Skeletal muscle tissue (tissue), 3 donors: ENCODE measurements at regions not wholly inside any gene's neighbourhood (a gene's known extent, or its start where the extent isn't known, plus 50 kb on each side); places are given as distances from the start of the nearest gene placed in this dataset.

Experiments used
- H3K27ac ChIP-seq: one replicate; pipeline ENCODE4 v1.7.0; 2013; ENCODE audit warnings: mild to moderate bottlenecking, low read depth, low read length, inconsistent platforms
- H3K27me3 ChIP-seq, 3 donors: one replicate each; pipeline ENCODE4 v1.7.0; 2013; ENCODE audit warnings: low read length in 3 of 3; ENCODE audit not compliant: control insufficient read depth in 3 of 3, insufficient read depth in 3 of 3
- H3K36me3 ChIP-seq, 3 donors: one replicate each; pipeline ENCODE4 v1.7.0; 2013; ENCODE audit warnings: low read length in 3 of 3; ENCODE audit not compliant: control insufficient read depth in 3 of 3, insufficient read depth in 3 of 3
- H3K4me1 ChIP-seq, 3 donors: one replicate each; pipeline ENCODE4 v1.7.0; 2013; ENCODE audit warnings: low read length in 3 of 3, mild to moderate bottlenecking in 3 of 3; ENCODE audit not compliant: control insufficient read depth in 3 of 3, insufficient read depth in 3 of 3
- H3K4me3 ChIP-seq, 3 donors: one replicate each; pipeline ENCODE4 v1.7.0; 2013; ENCODE audit warnings: low read length in 3 of 3
- H3K9ac ChIP-seq, 3 donors: one replicate each; pipeline ENCODE4 v1.7.0; 2013; ENCODE audit warnings: low read length in 3 of 3, mild to moderate bottlenecking in 3 of 3, moderate library complexity in 2 of 3, low read depth in 1 of 3
- H3K9me3 ChIP-seq, 3 donors: one replicate each; pipeline ENCODE4 v1.7.0; 2013; ENCODE audit warnings: low read length in 3 of 3; ENCODE audit not compliant: control insufficient read depth in 3 of 3
- donor health status: Osteomylitis.

DNA sequence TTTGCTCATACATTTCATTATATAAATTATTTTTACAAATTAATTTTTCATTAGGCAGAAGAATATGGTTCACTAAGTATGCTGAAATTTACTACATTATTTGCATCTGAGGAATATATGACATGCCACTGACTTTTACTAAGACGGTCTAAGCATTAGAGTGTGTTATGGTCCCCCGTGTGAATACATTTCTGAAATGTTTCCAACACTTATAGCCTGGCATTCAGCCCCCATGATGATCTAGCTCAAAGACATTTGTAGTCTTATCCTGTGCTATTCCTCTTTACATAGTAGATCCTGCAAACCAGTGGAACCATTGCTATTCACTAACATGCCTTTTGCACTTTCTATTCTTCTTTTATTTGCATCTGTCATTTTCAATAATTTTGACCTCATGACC, 1878.0 kb downstream of the MRPL39 start:
- Histone ChIP-seq H3K4me1 (no peaks in the 10 kb centered on the region), H3K36me3 (no peaks in the 10 kb centered on the region), H3K4me3 (no peak overlapping the region), H3K9me3 (no peaks in the 10 kb centered on the region), H3K27ac (no peak overlapping the region), H3K9ac (no peak overlapping the region), H3K27me3 (no peaks in the 10 kb centered on the region)

DNA sequence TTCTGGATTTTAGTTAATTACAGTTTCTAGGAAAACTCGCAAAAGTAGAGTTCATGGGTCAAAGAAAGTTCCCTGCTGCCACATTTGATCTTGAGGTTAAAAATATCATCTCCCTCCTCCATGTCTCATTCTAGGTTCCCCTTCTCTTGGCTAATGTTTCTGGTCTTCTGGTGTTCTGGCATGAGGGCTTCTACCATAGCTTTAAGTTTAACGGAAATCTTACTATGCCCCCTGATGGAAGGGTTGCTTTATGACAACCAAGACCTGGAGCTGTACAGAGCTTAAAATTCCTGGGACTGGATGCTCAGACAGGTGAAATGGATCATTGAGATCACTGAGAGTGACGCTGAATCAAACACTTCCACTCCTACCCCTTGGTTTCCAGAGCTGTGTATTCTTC, 1881.7 kb downstream of the MRPL39 start:
- Histone ChIP-seq H3K4me3 (no peak overlapping the region), H3K4me1 (no peaks in the 10 kb centered on the region), H3K27me3 (no peaks in the 10 kb centered on the region), H3K9me3 (no peaks in the 10 kb centered on the region), H3K9ac (no peak overlapping the region), H3K27ac (no peak overlapping the region), H3K36me3 (no peaks in the 10 kb centered on the region)

DNA sequence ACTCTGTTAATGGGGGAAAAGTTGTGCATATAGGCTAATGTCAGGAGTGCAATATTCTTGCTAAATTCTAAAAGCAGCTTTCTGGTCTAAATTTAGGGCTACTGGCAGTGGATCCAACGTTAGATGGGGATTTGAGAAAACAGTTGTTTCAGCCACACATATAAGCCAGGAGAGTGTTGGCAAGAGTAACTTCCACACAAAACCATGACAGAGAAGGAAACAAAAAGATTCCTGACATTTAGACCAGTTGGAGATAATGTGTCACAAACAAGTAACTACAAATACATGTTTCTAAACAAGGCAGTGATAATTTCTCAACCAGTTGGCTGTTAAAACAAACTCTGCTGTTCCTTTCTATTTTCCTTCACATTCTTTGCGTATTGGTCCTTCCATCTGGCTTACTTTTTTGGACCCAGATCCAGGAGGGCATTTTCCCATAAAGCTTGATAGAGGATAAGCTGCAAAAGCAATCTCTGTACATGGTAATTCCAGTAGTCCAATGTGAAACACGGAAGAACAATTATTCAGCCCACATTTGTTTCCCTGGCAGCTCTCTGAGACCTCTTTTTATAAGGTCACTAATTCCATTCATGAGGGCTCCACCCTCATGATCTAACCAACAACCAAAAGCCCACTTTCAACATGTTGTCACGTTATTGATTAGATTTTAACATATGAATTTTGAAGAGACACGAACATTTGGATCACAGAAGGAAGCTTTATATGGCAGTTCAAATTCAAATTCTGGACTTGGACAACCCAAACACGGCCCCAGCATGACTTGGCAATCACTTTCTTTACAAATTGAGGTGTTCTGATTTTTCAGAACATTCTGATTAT, 1888.6 kb downstream of the MRPL39 start:
- Histone ChIP-seq H3K36me3 (no peaks in the 10 kb centered on the region), H3K9ac (no peak overlapping the region), H3K27me3 (no peaks in the 10 kb centered on the region), H3K9me3 (no peaks in the 10 kb centered on the region), H3K27ac (no peak overlapping the region), H3K4me3 (no peak overlapping the region), H3K4me1 (no peaks in the 10 kb centered on the region)

DNA sequence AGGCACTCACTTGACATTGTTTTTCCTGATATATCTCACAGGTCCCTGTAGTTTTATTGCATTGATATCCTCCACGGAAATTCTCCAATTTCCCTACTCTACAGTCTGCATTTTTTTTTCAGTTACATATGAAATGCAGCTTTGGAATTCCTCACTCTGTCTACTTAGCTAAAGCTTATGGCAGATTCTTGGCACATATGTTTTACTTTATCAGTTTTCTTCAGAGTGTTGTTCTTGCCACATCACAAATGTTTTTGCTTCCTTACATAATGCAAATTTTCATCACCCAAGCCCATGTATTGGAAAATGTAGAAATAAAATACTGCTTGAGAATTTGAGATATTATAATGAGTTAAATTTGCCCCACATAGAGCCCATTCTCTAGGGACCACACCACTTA, 1895.1 kb downstream of the MRPL39 start:
- no peak overlapping the region for H3K9ac ChIP-seq
- H3K4me3 ChIP-seq, result no peak overlapping the region
- H3K27me3 ChIP-seq, result no peaks in the 10 kb centered on the region
- no peak overlapping the region for H3K27ac ChIP-seq
- H3K4me1 ChIP-seq, result no peaks in the 10 kb centered on the region
- no peaks in the 10 kb centered on the region for H3K9me3 ChIP-seq
- no peaks in the 10 kb centered on the region for H3K36me3 ChIP-seq

DNA sequence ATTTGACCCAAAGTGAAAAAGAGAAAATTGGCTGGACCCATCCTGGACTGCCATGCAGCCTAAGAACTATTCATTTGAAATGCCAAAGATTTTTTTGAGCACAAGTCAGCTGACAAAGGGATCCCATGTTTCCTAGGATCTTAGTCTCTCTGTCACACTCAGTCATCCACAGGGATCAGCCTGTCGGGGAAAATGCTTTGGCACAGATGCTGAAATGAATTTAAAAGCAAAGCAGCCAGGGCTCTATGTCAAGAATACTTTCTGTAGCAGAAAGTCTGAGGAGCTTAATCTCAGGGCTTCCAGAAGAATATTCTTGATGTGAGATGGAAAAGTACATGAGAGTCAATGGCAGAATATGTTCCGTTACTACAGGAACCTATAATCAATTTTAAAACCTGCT, 1900.8 kb downstream of the MRPL39 start:
- H3K27ac ChIP-seq, result no peak overlapping the region
- no peaks in the 10 kb centered on the region for H3K4me1 ChIP-seq
- no peaks in the 10 kb centered on the region for H3K36me3 ChIP-seq
- no peaks in the 10 kb centered on the region for H3K27me3 ChIP-seq
- H3K9ac ChIP-seq, result no peak overlapping the region
- no peak overlapping the region for H3K4me3 ChIP-seq
- H3K9me3 ChIP-seq, result no peaks in the 10 kb centered on the region

DNA sequence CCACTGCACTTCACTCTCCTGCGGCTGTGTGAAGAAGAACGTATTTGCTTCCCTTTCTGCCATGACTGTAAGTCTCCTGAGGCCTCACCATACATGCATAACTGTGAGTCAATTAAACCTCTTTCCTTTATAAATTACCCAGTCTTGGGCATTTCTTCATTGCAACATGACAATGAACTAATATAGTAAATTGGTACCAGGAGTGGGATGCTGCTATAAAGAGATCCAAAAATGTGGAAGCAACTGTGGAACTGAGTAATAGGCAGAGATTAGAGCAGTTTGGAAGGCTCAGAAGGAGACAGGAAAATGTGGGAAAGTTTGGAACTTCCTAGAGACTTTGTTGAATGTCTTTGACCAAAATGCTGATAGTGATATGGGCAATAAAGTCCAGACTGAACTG, 1907.9 kb downstream of the MRPL39 start:
- H3K36me3 ChIP-seq, result no peaks in the 10 kb centered on the region
- no peak overlapping the region for H3K9ac ChIP-seq
- no peaks in the 10 kb centered on the region for H3K27me3 ChIP-seq
- no peak overlapping the region for H3K27ac ChIP-seq
- H3K4me3 ChIP-seq, result no peak overlapping the region
- H3K9me3 ChIP-seq, result peaks cover 0 to 6% (median 0%) of the 10 kb centered on the region in 3 donors
- no peaks in the 10 kb centered on the region for H3K4me1 ChIP-seq

DNA sequence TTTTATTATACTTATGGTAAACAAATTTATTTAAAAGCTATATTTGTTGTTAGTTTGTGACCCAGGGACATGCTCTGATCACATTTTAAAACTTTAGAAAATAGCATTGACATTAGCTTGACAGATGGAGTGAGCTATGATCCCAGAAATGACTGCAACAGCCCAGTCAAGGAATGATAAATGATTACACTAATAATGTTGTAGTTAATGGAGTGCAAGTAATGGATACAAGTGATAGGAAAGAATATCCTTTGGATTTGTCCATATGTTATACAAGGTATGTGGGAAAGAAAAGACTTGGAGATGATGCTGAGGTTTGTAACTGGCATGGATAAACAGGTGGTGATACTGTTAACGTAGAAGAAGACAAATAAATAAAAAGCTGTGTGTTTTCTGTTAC, 1908.7 kb downstream of the MRPL39 start:
- Histone ChIP-seq H3K36me3 (no peaks in the 10 kb centered on the region), H3K9ac (no peak overlapping the region), H3K27me3 (no peaks in the 10 kb centered on the region), H3K27ac (no peak overlapping the region), H3K9me3 (peaks cover 0 to 6% (median 0%) of the 10 kb centered on the region in 3 donors), H3K4me1 (no peaks in the 10 kb centered on the region), H3K4me3 (no peak overlapping the region)

DNA sequence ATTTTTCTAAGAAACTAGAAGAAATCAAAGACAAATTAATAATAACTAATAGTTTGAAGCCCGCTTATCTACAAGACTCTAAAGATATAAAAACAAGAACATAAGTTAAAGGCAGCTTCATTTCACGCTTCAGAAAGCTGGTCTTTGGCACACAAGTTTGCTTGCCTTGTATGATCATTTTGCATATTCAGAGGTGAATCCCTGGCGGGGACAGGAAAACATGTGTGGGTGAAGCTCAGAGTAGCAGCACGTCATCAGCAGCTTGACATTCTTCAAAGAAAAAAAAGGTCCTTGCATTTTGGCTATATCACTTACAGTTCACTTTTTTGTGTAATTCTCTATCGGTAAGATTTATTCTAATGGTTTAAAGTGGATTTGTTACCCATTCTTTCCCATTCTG, 1911.8 kb downstream of the MRPL39 start:
- H3K4me3 ChIP-seq, result no peak overlapping the region

DNA sequence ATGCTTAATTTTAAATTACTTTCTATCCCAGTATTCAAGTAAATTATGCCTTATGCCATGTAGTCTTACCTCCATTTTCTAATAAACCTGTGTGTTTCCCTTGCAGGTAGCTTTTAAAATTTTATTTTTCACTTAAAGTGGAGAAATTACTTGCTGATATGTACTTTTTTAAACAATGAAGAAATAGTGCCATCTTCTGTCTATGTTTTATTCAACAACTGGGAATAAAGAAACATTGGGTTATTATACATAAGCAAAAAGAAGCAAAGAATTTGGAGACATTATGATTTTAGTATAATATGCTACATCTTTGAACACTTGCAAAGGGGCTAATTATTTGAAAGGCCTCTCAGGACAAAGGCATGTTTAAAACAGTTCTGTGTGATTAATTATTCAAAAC, 1912.9 kb downstream of the MRPL39 start:
- Histone ChIP-seq H3K36me3 (no peaks in the 10 kb centered on the region), H3K9me3 (peaks cover 0 to 5% (median 0%) of the 10 kb centered on the region in 3 donors), H3K27ac (no peak overlapping the region), H3K27me3 (no peaks in the 10 kb centered on the region), H3K4me3 (no peak overlapping the region), H3K4me1 (no peaks in the 10 kb centered on the region), H3K9ac (no peak overlapping the region)

More for the DNA sequence above, 1911.8 kb downstream of the MRPL39 start:
- Histone ChIP-seq H3K9ac (no peak overlapping the region), H3K27me3 (no peaks in the 10 kb centered on the region), H3K36me3 (no peaks in the 10 kb centered on the region), H3K9me3 (peaks cover 0 to 6% (median 0%) of the 10 kb centered on the region in 3 donors), H3K27ac (no peak overlapping the region), H3K4me1 (no peaks in the 10 kb centered on the region)

DNA sequence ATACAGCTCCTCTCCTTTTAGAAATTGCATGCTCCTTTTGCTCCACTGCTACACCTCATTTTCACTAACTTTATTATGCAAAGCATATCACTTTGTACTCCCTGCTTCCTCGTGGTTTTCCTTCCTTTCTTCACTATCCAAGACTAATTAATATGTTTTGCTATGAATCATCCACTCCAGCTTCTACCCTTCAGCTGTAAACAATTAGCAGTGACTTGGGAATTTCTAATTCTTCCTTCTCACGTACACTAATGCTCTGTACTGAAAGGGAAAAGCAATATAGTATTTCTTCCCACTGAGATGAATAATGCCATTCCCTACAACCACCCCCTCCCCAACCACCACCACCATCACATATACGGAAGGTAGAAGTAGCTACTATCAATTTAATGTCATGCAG, 1917.0 kb downstream of the MRPL39 start:
- no peak overlapping the region for H3K4me3 ChIP-seq
- H3K36me3 ChIP-seq, result no peaks in the 10 kb centered on the region
- no peaks in the 10 kb centered on the region for H3K9me3 ChIP-seq
- no peaks in the 10 kb centered on the region for H3K27me3 ChIP-seq
- H3K9ac ChIP-seq, result no peak overlapping the region
- H3K4me1 ChIP-seq, result no peaks in the 10 kb centered on the region
- no peak overlapping the region for H3K27ac ChIP-seq
